K562 (cell line): ENCODE measurements at regions not wholly inside any gene's neighbourhood (a gene's known extent, or its start where the extent isn't known, plus 50 kb on each side); places are given as distances from the start of the nearest gene placed in this dataset.

Experiments
- ATAC-seq: fragments of 200-7000 bp; cut with Tn5 transposase; 3 replicates; pipeline ENCODE4 v1.9.1; 2020; ENCODE audit warnings: moderate library complexity
- BruUV-seq: library from RNA; stranded (reverse); fragments of 400-500 nt; replicated peaks from 2 replicates; lab custom pipeline; 2021; lab: Mats Ljungman, UMichigan
- CTCF ChIA-PET: fragments of 300-600 bp; formaldehyde crosslinking; extraction: SDS; loops from one replicate; lab custom pipeline; 2021; ENCODE audit warnings: low intra/inter-chr PET ratio; lab: Yijun Ruan, JAX
- POLR2A ChIA-PET: fragments of 300-600, 350-650 bp; sonication (Branson Sonifier 250); formaldehyde crosslinking; extraction: SDS; loops from one replicate; lab custom pipeline; 2021; ENCODE audit warnings: antibody characterized with exemption, inconsistent platforms; lab: Yijun Ruan, JAX
- DNase-seq, 4 experiments: peaks; one replicate each; pipeline versions ENCODE4 v3.0.0 to v3.0.0-alpha.2; 2011 to 2018; ENCODE audit warnings: low spot score in 3 of 4, mixed read lengths in 3 of 4; ENCODE audit errors: extremely low read depth in 1 of 4
- FAIRE-seq: peaks from 2 replicates; lab custom pipeline; 2011; peaks lifted over from hg19 to GRCh38; lab: Jason Lieb, UNC
- H2AFZ ChIP-seq: 2 replicates; pipeline ENCODE4 v1.6.0; 2011; ENCODE audit warnings: low read depth, low read length, control low read depth, inconsistent platforms
- H3K27ac ChIP-seq: fragments of 200-600 bp; 3 replicates; pipeline ENCODE4 v1.8.0; 2011; ENCODE audit warnings: low read depth, mild to moderate bottlenecking, control low read depth, inconsistent platforms, low read length, moderate library complexity, mixed read lengths; ENCODE audit errors: extremely low read depth
- H3K27me3 ChIP-seq, 2 experiments: fragments of 300-600 bp in 1 of 2; 2 replicates in 1 of 2; 3 replicates in 1 of 2; pipeline versions ENCODE4 v1.6.0 to v1.8.0; 2011; ENCODE audit warnings: inconsistent platforms in 2 of 2, low read length in 2 of 2, mild to moderate bottlenecking in 1 of 2, mixed read lengths in 1 of 2, moderate library complexity in 1 of 2; ENCODE audit not compliant: control insufficient read depth in 2 of 2, insufficient read depth in 2 of 2
- H3K36me3 ChIP-seq: fragments of 300-600 bp; 3 replicates; pipeline ENCODE4 v1.8.0; 2011; ENCODE audit warnings: mild to moderate bottlenecking, low read length, inconsistent platforms; ENCODE audit not compliant: control insufficient read depth, insufficient read depth
- H3K4me1 ChIP-seq, 2 experiments: fragments of 200-600 bp in 1 of 2; replicated peaks in 1 of 2; 2 replicates in 1 of 2; 3 replicates in 1 of 2; pipeline versions ENCODE4 v1.5.1 to v1.8.0; 2011; ENCODE audit warnings: inconsistent platforms in 2 of 2, low read length in 2 of 2, mild to moderate bottlenecking in 1 of 2, mixed read lengths in 1 of 2, moderate library complexity in 1 of 2; ENCODE audit not compliant: control insufficient read depth in 2 of 2, insufficient read depth in 2 of 2
- H3K4me2 ChIP-seq: 2 replicates; pipeline ENCODE4 v1.6.1; 2011; ENCODE audit warnings: low read length, control low read depth, inconsistent platforms, mixed read lengths; ENCODE audit not compliant: insufficient read depth
- H3K4me3 ChIP-seq: fragments of 200-600 bp; sonication (generic), shearing (Covaris generic); 2 replicates; pipeline ENCODE4 v1.5.1; 2016; ENCODE audit warnings: control low read depth, inconsistent platforms
- H3K79me2 ChIP-seq: fragments of 200-600 bp; 3 replicates; pipeline ENCODE4 v1.8.0; 2011; ENCODE audit warnings: low read length, inconsistent platforms; ENCODE audit not compliant: control insufficient read depth, insufficient read depth
- H3K9ac ChIP-seq, 2 experiments: 2 replicates each; pipeline versions ENCODE4 v1.6.0 to v1.6.1; 2011; ENCODE audit warnings: low read depth in 2 of 2, low read length in 2 of 2, control low read depth in 1 of 2, inconsistent platforms in 1 of 2, mild to moderate bottlenecking in 1 of 2, mixed read lengths in 1 of 2; ENCODE audit not compliant: insufficient read depth in 1 of 2
- H3K9me1 ChIP-seq: one replicate; pipeline ENCODE4 v1.6.0; 2011; ENCODE audit warnings: inconsistent platforms, mild to moderate bottlenecking, low read length, moderate library complexity; ENCODE audit not compliant: control insufficient read depth, insufficient read depth
- H3K9me3 ChIP-seq: replicated peaks from 2 replicates; pipeline ENCODE4 v1.5.1; 2011; ENCODE audit warnings: low read depth, low read length, inconsistent platforms; ENCODE audit not compliant: control insufficient read depth, insufficient read depth
- H4K20me1 ChIP-seq: replicated peaks from 2 replicates; pipeline ENCODE4 v1.6.1; 2011; ENCODE audit warnings: low read length, inconsistent platforms, mixed read lengths; ENCODE audit not compliant: control insufficient read depth, insufficient read depth
- BRD4 ChIP-seq: fragments of 200-600 bp; sonication (generic); IDR thresholded peaks from 2 replicates; pipeline ENCODE4 v1.6.1; 2017; ENCODE audit warnings: inconsistent platforms
- BRD9 ChIP-seq: fragments of 450-650 bp; IDR thresholded peaks from 2 replicates; pipeline ENCODE4 v1.6.1; 2018; ENCODE audit warnings: low read depth; ENCODE audit not compliant: partially characterized antibody
- DMBX1 ChIP-seq: fragments of 250-450 bp; sonication (Bioruptor Pico); IDR thresholded peaks from 2 replicates; pipeline ENCODE4 v1.8.0; 2022; ENCODE audit warnings: inconsistent platforms, mild to moderate bottlenecking, moderate library complexity, borderline replicate concordance
- EHMT2 ChIP-seq: fragments of 450-650 bp; IDR thresholded peaks from 2 replicates; pipeline ENCODE4 v1.6.1; 2018; ENCODE audit warnings: antibody characterized with exemption
- FOXJ3 ChIP-seq: sonication (generic); formaldehyde crosslinking; IDR thresholded peaks from 2 replicates; pipeline ENCODE4 v1.4.0; 2020; ENCODE audit warnings: mild to moderate bottlenecking, missing genetic modification reagents
- KDM2B ChIP-seq: fragments of 250-450 bp; sonication (Bioruptor Pico); IDR thresholded peaks from 2 replicates; pipeline ENCODE4 v1.8.0; 2021; ENCODE audit warnings: mild to moderate bottlenecking, moderate library complexity
- MAFK ChIP-seq: IDR thresholded peaks from 2 replicates; pipeline ENCODE4 v1.6.1; 2011; ENCODE audit warnings: low read length, improper control_type of control experiment
- NONO ChIP-seq, 2 experiments: fragments of 200-400 bp in 1 of 2; fragments of 450-650 bp in 1 of 2; formaldehyde crosslinking in 1 of 2; IDR thresholded peaks; 2 replicates each; pipeline ENCODE4 v1.6.1; 2017; ENCODE audit warnings: low read depth in 2 of 2, mild to moderate bottlenecking in 2 of 2, moderate library complexity in 2 of 2, low read length in 1 of 2
- POLR2AphosphoS5 ChIP-seq: IDR thresholded peaks from 2 replicates; pipeline ENCODE4 v1.6.1; 2011; ENCODE audit warnings: mild to moderate bottlenecking, low read depth, low read length, moderate library complexity; ENCODE audit not compliant: control insufficient read depth, insufficient read depth
- RBM17 ChIP-seq: fragments of 200-400 bp; formaldehyde crosslinking; IDR thresholded peaks from 2 replicates; pipeline ENCODE4 v1.6.1; 2017; ENCODE audit warnings: low read depth, mild to moderate bottlenecking, low read length, borderline replicate concordance
- SRSF7 ChIP-seq: fragments of 200-400 bp; formaldehyde crosslinking; optimal IDR thresholded peaks from 2 replicates; pipeline ENCODE3; 2017; ENCODE audit warnings: mild to moderate bottlenecking, low read depth, low read length
- ZC3H11A ChIP-seq: IDR thresholded peaks from 2 replicates; pipeline ENCODE4 v1.6.1; 2012; ENCODE audit warnings: low read depth, low read length, improper control_type of control experiment
- ZFP36 ChIP-seq: fragments of 150-350 bp; IDR thresholded peaks from 2 replicates; pipeline ENCODE4 v1.6.1; 2018; ENCODE audit warnings: low read length, low read depth; ENCODE audit not compliant: partially characterized antibody
- ZKSCAN1 ChIP-seq: fragments of 150-350 bp; IDR thresholded peaks from 2 replicates; pipeline ENCODE4 v1.6.1; 2016; ENCODE audit warnings: low read depth, low read length
- ZNF444 ChIP-seq: fragments of 250-450 bp; sonication (Bioruptor Pico); IDR thresholded peaks from 2 replicates; pipeline ENCODE4 v1.4.0; 2020; ENCODE audit warnings: mild to moderate bottlenecking, moderate library complexity
- WGBS: fragments of 100-300 bp; shearing (Covaris generic); methylation state at CpG from one replicate; pipeline ENCODE4 v1.1.6; 2016; ENCODE audit warnings: low coverage, mixed read lengths; ENCODE audit not compliant: insufficient coverage; ENCODE audit errors: missing lambda C conversion rate; 5-methylcytosine and 5-hydroxymethylcytosine counted together
- in situ Hi-C: fragments of 300-500 bp; cut with MboI; formaldehyde crosslinking; loops from 4 replicates; pipeline ENCODE4 v1.15.0; 2018; ENCODE audit warnings: inconsistent platforms, mixed read lengths
- intact Hi-C: fragments of 100-400 bp; cut with micrococcal nuclease; formaldehyde crosslinking; loops from 2 replicates; pipeline ENCODE4 v1.14.2; 2022
- TF ChIP-seq, protein P1 (sequence below): sonication (generic); formaldehyde crosslinking; IDR thresholded peaks from 2 replicates; pipeline ENCODE4 v1.8.1; 2023; ENCODE audit warnings: mild to moderate bottlenecking, missing genetic modification reagents, moderate library complexity
- TF ChIP-seq, protein P2 (sequence below): fragments of 250-450 bp; sonication (Bioruptor Pico); IDR thresholded peaks from 2 replicates; pipeline ENCODE4 v1.5.0; 2020; ENCODE audit warnings: mild to moderate bottlenecking
- TF ChIP-seq, protein P3 (sequence below): sonication (generic); formaldehyde crosslinking; IDR thresholded peaks from 2 replicates; pipeline ENCODE4 v1.9.0; 2022; ENCODE audit warnings: mild to moderate bottlenecking, missing genetic modification reagents

DNA sequence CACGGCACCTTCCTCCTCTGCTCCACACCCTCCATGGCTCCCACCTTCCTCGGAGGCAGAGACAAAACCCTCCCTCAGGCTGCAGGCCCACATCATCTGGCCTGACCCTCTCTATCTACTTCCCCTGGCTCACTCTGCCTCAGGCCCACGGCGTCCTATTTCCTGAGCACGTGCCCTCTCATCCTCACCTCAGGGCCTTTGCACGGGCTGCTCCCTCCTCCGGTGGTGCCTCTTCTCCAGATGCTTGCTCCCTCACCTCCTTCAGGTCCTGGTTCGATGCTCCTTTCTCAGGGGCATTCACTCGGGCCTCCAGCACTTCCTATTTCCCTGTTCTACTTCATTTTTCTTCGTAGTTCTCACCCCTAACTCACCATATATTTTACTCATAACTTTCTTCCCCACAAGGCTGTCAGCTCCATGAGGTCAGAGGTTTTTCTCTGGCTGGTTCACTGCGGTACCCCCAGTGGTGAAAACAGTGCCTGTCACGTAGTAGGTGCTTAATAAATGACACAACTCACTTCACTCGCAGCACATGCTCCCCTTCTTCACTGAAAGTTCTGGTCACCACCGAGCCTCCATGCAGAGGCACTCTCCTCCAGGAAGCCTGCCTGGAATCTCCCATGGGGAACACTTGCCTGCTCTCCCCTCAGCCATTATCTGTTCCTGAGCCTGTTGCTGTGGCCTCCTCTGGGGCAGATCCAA, 130.7 kb downstream of the WNT7A start:
- TF ChIP-seq DMBX1 (no peak), NONO (IDR thresholded peaks at IDR 0.05; ENCODE audit: low read depth in 2 of 2, low read length in 1 of 2) (no peak), MAFK (no peak), ZFP36 (peak; percentile 60), POLR2AphosphoS5 (no peak), RBM17 (no peak), ZC3H11A (no peak), FOXJ3 (CRISPR knock-in tag) (no peak), ZKSCAN1 (peak; percentile 83), KDM2B (CRISPR knock-in tag) (no peak), ZNF444 (CRISPR knock-in tag) (no peak), EHMT2 (no peak), BRD4 (no peak), BRD9 (no peak), SRSF7 (no peak)
- TF ChIP-seq, protein P1, sequence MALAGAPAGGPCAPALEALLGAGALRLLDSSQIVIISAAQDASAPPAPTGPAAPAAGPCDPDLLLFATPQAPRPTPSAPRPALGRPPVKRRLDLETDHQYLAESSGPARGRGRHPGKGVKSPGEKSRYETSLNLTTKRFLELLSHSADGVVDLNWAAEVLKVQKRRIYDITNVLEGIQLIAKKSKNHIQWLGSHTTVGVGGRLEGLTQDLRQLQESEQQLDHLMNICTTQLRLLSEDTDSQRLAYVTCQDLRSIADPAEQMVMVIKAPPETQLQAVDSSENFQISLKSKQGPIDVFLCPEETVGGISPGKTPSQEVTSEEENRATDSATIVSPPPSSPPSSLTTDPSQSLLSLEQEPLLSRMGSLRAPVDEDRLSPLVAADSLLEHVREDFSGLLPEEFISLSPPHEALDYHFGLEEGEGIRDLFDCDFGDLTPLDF (CRISPR knock-in tag): no peak
- TF ChIP-seq, protein P2, sequence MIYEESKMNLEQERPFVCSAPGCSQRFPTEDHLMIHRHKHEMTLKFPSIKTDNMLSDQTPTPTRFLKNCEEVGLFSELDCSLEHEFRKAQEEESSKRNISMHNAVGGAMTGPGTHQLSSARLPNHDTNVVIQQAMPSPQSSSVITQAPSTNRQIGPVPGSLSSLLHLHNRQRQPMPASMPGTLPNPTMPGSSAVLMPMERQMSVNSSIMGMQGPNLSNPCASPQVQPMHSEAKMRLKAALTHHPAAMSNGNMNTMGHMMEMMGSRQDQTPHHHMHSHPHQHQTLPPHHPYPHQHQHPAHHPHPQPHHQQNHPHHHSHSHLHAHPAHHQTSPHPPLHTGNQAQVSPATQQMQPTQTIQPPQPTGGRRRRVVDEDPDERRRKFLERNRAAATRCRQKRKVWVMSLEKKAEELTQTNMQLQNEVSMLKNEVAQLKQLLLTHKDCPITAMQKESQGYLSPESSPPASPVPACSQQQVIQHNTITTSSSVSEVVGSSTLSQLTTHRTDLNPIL: no peak
- TF ChIP-seq, protein P3, sequence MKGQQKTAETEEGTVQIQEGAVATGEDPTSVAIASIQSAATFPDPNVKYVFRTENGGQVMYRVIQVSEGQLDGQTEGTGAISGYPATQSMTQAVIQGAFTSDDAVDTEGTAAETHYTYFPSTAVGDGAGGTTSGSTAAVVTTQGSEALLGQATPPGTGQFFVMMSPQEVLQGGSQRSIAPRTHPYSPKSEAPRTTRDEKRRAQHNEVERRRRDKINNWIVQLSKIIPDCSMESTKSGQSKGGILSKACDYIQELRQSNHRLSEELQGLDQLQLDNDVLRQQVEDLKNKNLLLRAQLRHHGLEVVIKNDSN: peak; percentile 10; the same call in 1 of the 2 replicates
- WGBS: 0% methylated on average over 14 of the region's 14 CpGs
- CTCF ChIA-PET: interaction anchor here (0.6 kb wide), 1 partner anchor 119 kb away, joined by 3 read pairs; no protein-coding TSS in a partner anchor

More for the DNA sequence above, 130.7 kb downstream of the WNT7A start:
- Histone ChIP-seq H3K79me2 (no peaks in the 10 kb centered on the region), H3K27me3 (peaks cover 2 to 32% of the 10 kb centered on the region in 2 experiments; a peak in 4 of 5 replicates), H3K9me3 (no peaks in the 10 kb centered on the region), H3K9me1 (no peaks in the 10 kb centered on the region), H3K4me3 (no peak overlapping the region), H3K36me3 (no peaks in the 10 kb centered on the region), H3K4me2 (no peak overlapping the region), H3K27ac (no peak overlapping the region), H2AFZ (no peak overlapping the region), H3K4me1 (no peaks in the 10 kb centered on the region), H3K9ac (no peak overlapping the region), H4K20me1 (no peaks in the 10 kb centered on the region; the same call in 1 of the 2 replicates)
- ATAC-seq (peak; percentile 48), FAIRE-seq (no peak), DNase-seq (no peak)
- POLR2A ChIA-PET: no interaction called here
- in situ Hi-C loops (no loop called here), intact Hi-C loops (no loop called here)
- no TSS peak for BruUV-seq
